Heart left ventricle (tissue), 16 donors: ENCODE measurements at regions not wholly inside any gene's neighbourhood (a gene's known extent, or its start where the extent isn't known, plus 50 kb on each side); places are given as distances from the start of the nearest gene placed in this dataset.

Experiments
- ATAC-seq, 4 donors: fragments of 200-7000 bp; cut with Tn5 transposase; one replicate each; pipeline ENCODE4 v1.9.1; 2020 to 2022; ENCODE audit warnings: moderate library complexity in 4 of 4, mild to moderate bottlenecking in 3 of 4, moderate number of reproducible peaks in 1 of 4
- DNase-seq, 5 donors: peaks; one replicate each; pipeline ENCODE4 v3.0.0-alpha.2; 2020
- H3K27ac ChIP-seq, 12 donors: fragments of 200-600 bp; sonication (generic) in 4 of 12; one replicate each; pipeline versions ENCODE4 v1.5.0 to v1.8.0; 2016 to 2022; ENCODE audit warnings: mild to moderate bottlenecking in 2 of 12
- H3K27me3 ChIP-seq, 9 donors: fragments of 200-600 bp; sonication (generic) in 2 of 9; one replicate each; pipeline versions ENCODE4 v1.5.1 to v1.8.0; 2016 to 2022; ENCODE audit warnings: mild to moderate bottlenecking in 3 of 9
- H3K36me3 ChIP-seq, 9 donors: fragments of 200-600 bp; sonication (generic) in 2 of 9; one replicate each; pipeline versions ENCODE4 v1.5.0 to v1.8.0; 2018 to 2022; ENCODE audit warnings: mild to moderate bottlenecking in 2 of 9
- H3K4me1 ChIP-seq, 12 donors: fragments of 200-600 bp; sonication (generic) in 4 of 12; one replicate each; pipeline versions ENCODE4 v1.5.0 to v1.8.0; 2016 to 2022; ENCODE audit warnings: mild to moderate bottlenecking in 3 of 12
- H3K4me3 ChIP-seq, 12 donors: fragments of 200-600 bp; sonication (generic) in 4 of 12; one replicate each; pipeline versions ENCODE4 v1.5.0 to v1.8.0; 2017 to 2022; ENCODE audit warnings: mild to moderate bottlenecking in 9 of 12, moderate library complexity in 4 of 12
- H3K9me3 ChIP-seq, 12 donors: fragments of 200-600 bp; sonication (generic) in 4 of 12; one replicate each; pipeline versions ENCODE4 v1.5.0 to v1.8.0; 2016 to 2022; ENCODE audit warnings: mild to moderate bottlenecking in 1 of 12
- CTCF ChIP-seq, 12 donors: fragments of 200-600 bp; sonication (generic) in 4 of 12; IDR thresholded peaks; one replicate each; pipeline versions ENCODE4 v1.5.0 to v1.8.0; 2018 to 2022; ENCODE audit warnings: antibody characterized with exemption in 12 of 12, mild to moderate bottlenecking in 5 of 12
- POLR2A ChIP-seq, 2 donors: fragments of 450-650 bp; IDR thresholded peaks; one replicate each; pipeline ENCODE4 v1.6.1; 2017; ENCODE audit warnings: antibody characterized with exemption in 2 of 2, mild to moderate bottlenecking in 2 of 2, moderate library complexity in 2 of 2
- WGBS, 4 donors: extraction: QIAGEN DNeasy Blood & Tissue Kit in 2 of 4; methylation state at CpG; one replicate each; pipeline versions ENCODE4 v1.1.5 to v1.1.7; 2013 to 2018; 5-methylcytosine and 5-hydroxymethylcytosine counted together
- intact Hi-C, 10 donors: fragments of 100-400 bp; cut with DNase I; formaldehyde crosslinking; loops; one replicate each; pipeline versions ENCODE4 v1.11.1 to v1.14.2; 2022
- donor health status: ischemic (EF 13 %, LVEDD 7.1; RV severe dilation, severe dysfunction).
- donor health status: healthy with polysubstance abuse.
- donor health status: DM: no; HTN: yes; CAD: no.
- donor health status: DM: no; HTN: no; CAD: no.
- donor health status: ischemic (EF 25% LVEDD 6.9; RV normal size, moderate dysfunction).
- donor health status: ischemic (EF 25% LVEDD 5.7; RV mildly dilated, moderate dysfunction).
- donor health status: healthy.
- donor health status: DM: yes; HTN: yes; CAD: no.
- donor health status: ischemic (EF 35%, LVEDD 5.7; RV mildly dilated, moderate dysfunction).
- donor health status: nonischemic (EF 11% LVEDD 7.7; RV severe dilation, severe dysfunction).
- donor health status: DM: yes; HTN: yes; CAD: no.
- donor health status: PGD.
- donor health status: ischemic (EF 29% LVEDD 5.4; RV normal size, mild dysfunction).
- donor health status: nonischemic (EF 23%, LVEDD 6.1; RV moderate dilation, normal function).

DNA sequence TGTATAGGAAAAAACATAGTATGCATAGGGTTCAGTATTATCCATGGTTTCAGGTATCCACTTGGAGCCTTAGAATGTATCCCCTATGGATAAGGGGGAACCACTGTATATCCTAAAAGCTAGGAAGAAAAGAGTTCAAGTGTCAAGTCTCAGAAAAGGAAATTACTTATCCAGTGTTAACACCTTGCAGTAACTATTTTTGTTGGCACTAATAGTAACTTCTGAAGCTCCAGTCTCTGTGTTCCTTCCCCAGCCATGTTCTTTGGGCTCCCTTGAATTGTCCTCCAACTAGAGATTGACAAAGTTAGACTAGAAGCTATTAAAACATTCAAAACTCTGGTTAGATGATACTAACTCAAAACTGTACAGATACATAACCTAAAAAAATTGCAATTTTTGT is 370.8 kb downstream of the NFIB start:
- TF ChIP-seq CTCF (IDR thresholded peaks at IDR 0.05) (no peak), POLR2A (IDR thresholded peaks at IDR 0.05) (no peak)
- peaks cover 0 to 34% (median 18%) of the 10 kb centered on the region in 12 donors for H3K4me1 ChIP-seq
- peak in 1 of 4 donors; percentile 15 for ATAC-seq
- no peak overlapping the region for H3K4me3 ChIP-seq
- no peaks in the 10 kb centered on the region for H3K27me3 ChIP-seq
- no peaks in the 10 kb centered on the region for H3K36me3 ChIP-seq
- peak overlapping the region in 1 of 12 donors; percentile 28 for H3K27ac ChIP-seq
- intact Hi-C loops = loop anchor here in 1 of 10 donors (10.0 kb wide), 1 partner anchor 72 kb away; no protein-coding TSS in a partner anchor
- DNase-seq = no peak
- no peaks in the 10 kb centered on the region for H3K9me3 ChIP-seq

- intact Hi-C loops = loop anchor here in 1 of 10 donors (10.0 kb wide), 1 partner anchor 72 kb away; no protein-coding TSS in a partner anchor
These were observed 371.2 kb downstream of the NFIB start for GRCh38 chr9:13942695-13943094.

GRCh38 chr9:13942201-13942600 is 371.7 kb downstream of the NFIB start:
- TF ChIP-seq POLR2A (IDR thresholded peaks at IDR 0.05) (no peak), CTCF (IDR thresholded peaks at IDR 0.05) (no peak)
- no peak for DNase-seq
- 84 to 91% (median 88%) methylated on average over 6 of the region's 6 CpGs for WGBS, 4 donors
- Histone ChIP-seq H3K4me3 (no peak overlapping the region), H3K27me3 (no peaks in the 10 kb centered on the region), H3K9me3 (no peaks in the 10 kb centered on the region), H3K36me3 (no peaks in the 10 kb centered on the region), H3K4me1 (peaks cover 0 to 32% (median 15%) of the 10 kb centered on the region in 12 donors), H3K27ac (peak overlapping the region in 7 of 12 donors; percentile 7 to 40 (median 28))
- peak in 2 of 4 donors; percentile 24 to 52 for ATAC-seq
- intact Hi-C loops = loop anchor here in 1 of 10 donors (10.0 kb wide), 1 partner anchor 73 kb away; no protein-coding TSS in a partner anchor

More at GRCh38 chr9:13942695-13943094, 371.2 kb downstream of the NFIB start:
- ATAC-seq (peak; percentile 43 to 93 (median 82)), DNase-seq (peak in 1 of 5 donors; percentile 49)
- Histone ChIP-seq H3K27me3 (no peaks in the 10 kb centered on the region), H3K27ac (peak overlapping the region in 6 of 12 donors; percentile 1 to 38 (median 15)), H3K9me3 (no peaks in the 10 kb centered on the region), H3K4me3 (no peak overlapping the region), H3K36me3 (no peaks in the 10 kb centered on the region), H3K4me1 (peaks cover 0 to 32% (median 16%) of the 10 kb centered on the region in 12 donors)
- WGBS, 4 donors = 69 to 86% (median 79%) methylated on average over 4 of the region's 4 CpGs
- TF ChIP-seq POLR2A (IDR thresholded peaks at IDR 0.05) (no peak), CTCF (IDR thresholded peaks at IDR 0.05) (no peak)

DNA sequence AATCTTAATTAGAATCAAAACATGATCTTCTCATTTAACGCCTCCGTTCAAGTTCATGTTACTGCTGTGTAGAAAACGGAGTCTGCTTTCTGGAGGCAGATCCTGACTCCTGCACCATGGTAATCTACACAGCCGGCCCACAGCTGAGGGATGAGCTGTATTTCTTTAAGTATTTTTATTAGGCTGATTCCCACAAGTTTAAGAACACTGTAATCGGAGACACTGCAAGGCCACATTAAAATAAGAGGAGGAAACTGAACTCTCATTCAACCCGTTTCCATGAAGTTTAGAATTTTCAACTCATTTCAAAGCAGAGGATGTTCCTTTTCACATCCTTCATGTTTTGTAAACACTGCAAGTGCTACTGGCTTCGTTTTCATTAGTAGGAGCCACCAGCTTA is 372.2 kb downstream of the NFIB start:
- TF ChIP-seq POLR2A (IDR thresholded peaks at IDR 0.05) (no peak), CTCF (IDR thresholded peaks at IDR 0.05) (no peak)
- H3K36me3 ChIP-seq = no peaks in the 10 kb centered on the region
- DNase-seq (no peak), ATAC-seq (no peak)
- no peak overlapping the region for H3K4me3 ChIP-seq
- peaks cover 0 to 32% (median 15%) of the 10 kb centered on the region in 12 donors for H3K4me1 ChIP-seq
- H3K27me3 ChIP-seq = no peaks in the 10 kb centered on the region
- intact Hi-C loops = loop anchor here in 1 of 10 donors (10.0 kb wide), 1 partner anchor 73 kb away; no protein-coding TSS in a partner anchor
- peak overlapping the region in 7 of 12 donors; percentile 7 to 40 (median 28) for H3K27ac ChIP-seq
- 75 to 87% (median 77%) methylated on average over 7 of the region's 7 CpGs for WGBS, 4 donors
- H3K9me3 ChIP-seq = no peaks in the 10 kb centered on the region
